A673 (cell line): ENCODE measurements at regions not wholly inside any gene's neighbourhood (a gene's known extent, or its start where the extent isn't known, plus 50 kb on each side); places are given as distances from the start of the nearest gene placed in this dataset.
A peak's percentile ranks its signal among the peaks of the same experiment; 100 is the strongest.

Experiments used
- BruUV-seq: library from RNA; stranded (reverse); fragments of 400-500 nt; replicated peaks from 2 replicates; lab custom pipeline; 2021; lab: Mats Ljungman, UMichigan
- CTCF ChIA-PET: fragments of 300-600 bp; sonication (Branson Sonifier 250); formaldehyde crosslinking; loops from one replicate; lab custom pipeline; 2022; ENCODE audit warnings: antibody characterized with exemption; lab: Charles Lee
- POLR2A ChIA-PET: fragments of 300-600 bp; sonication (Branson Sonifier 250); formaldehyde crosslinking; loops from one replicate; lab custom pipeline; 2022; ENCODE audit warnings: antibody characterized with exemption; ENCODE audit not compliant: low non-redundant PET; lab: Charles Lee
- DNase-seq: peaks from one replicate; pipeline ENCODE4 v3.0.0-alpha.2; 2015; ENCODE audit warnings: low spot score
- H3K27ac ChIP-seq: fragments of 200-600 bp; sonication (generic); 2 replicates; pipeline ENCODE4 v1.5.1; 2016; ENCODE audit warnings: mixed run types, low read depth, mild to moderate bottlenecking, mixed read lengths, antibody characterized with exemption, low read length; ENCODE audit not compliant: poor library complexity, severe bottlenecking
- H3K27me3 ChIP-seq: fragments of 200-600 bp; sonication (generic); replicated peaks from 2 replicates; pipeline ENCODE4 v1.6.1; 2017; ENCODE audit warnings: mixed run types, low read depth, mild to moderate bottlenecking, mixed read lengths, antibody characterized with exemption, low read length; ENCODE audit not compliant: insufficient read depth, poor library complexity
- H3K36me3 ChIP-seq: fragments of 200-600 bp; sonication (generic); 2 replicates; pipeline ENCODE4 v1.6.1; 2016; ENCODE audit warnings: mixed run types, mild to moderate bottlenecking, mixed read lengths, antibody characterized with exemption, low read length; ENCODE audit not compliant: insufficient read depth, poor library complexity, severe bottlenecking
- H3K4me1 ChIP-seq: fragments of 200-600 bp; sonication (generic); 2 replicates; pipeline ENCODE4 v1.6.1; 2017; ENCODE audit warnings: mixed run types, mild to moderate bottlenecking, mixed read lengths, antibody characterized with exemption, low read length; ENCODE audit not compliant: insufficient read depth, poor library complexity, severe bottlenecking
- H3K4me3 ChIP-seq: fragments of 200-600 bp; sonication (generic); 2 replicates; pipeline ENCODE4 v1.5.1; 2016; ENCODE audit warnings: low read depth, mixed run types, mild to moderate bottlenecking, mixed read lengths, low read length; ENCODE audit not compliant: poor library complexity, severe bottlenecking
- H3K9me3 ChIP-seq: fragments of 200-600 bp; sonication (generic); 2 replicates; pipeline ENCODE4 v1.6.1; 2016; ENCODE audit warnings: mixed run types, low read depth, mild to moderate bottlenecking, mixed read lengths, antibody characterized with exemption, low read length; ENCODE audit not compliant: poor library complexity, severe bottlenecking
- EZH2 ChIP-seq: fragments of 200-600 bp; sonication (generic); IDR thresholded peaks from 2 replicates; pipeline ENCODE4 v1.6.1; 2017; ENCODE audit warnings: borderline replicate concordance, low read depth, mild to moderate bottlenecking, mixed read lengths, antibody characterized with exemption, low read length; ENCODE audit not compliant: poor library complexity, severe bottlenecking
- intact Hi-C: fragments of 100-400 bp; cut with micrococcal nuclease; formaldehyde crosslinking; loops from one replicate; pipeline ENCODE4 v1.10.0; 2022; ENCODE audit not compliant: unreplicated experiment
- TF ChIP-seq, protein P1 (sequence below): fragments of 300-800, 200-600 bp; sonication (generic); conservative IDR thresholded peaks from 2 replicates; pipeline ENCODE4 v1.5.1; 2017; ENCODE audit warnings: low read depth, mild to moderate bottlenecking, antibody characterized with exemption, low read length, moderate library complexity, mixed read lengths

DNA sequence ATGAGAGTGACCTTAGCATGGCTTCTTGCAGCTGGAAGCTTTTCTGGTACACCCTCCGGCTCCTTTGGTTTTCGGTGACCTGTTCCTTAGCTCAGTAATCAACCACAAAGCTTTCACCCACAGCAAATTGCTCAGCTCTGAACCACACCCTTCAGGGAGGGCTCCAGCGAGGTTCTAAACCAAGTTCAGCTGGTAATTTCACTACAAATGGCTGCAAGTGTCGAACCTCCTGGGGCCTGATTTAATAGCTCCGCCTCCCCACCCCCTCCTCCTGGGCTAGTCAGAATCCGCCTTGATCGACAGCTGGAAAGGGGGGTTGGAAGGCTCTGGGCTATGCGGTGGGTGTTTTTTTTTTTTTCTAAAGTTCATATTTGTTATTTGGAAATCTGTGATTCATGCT is 150.9 kb upstream of the MCTP2 start:
- Histone ChIP-seq H3K9me3 (no peaks in the 10 kb centered on the region), H3K4me3 (no peak overlapping the region), H3K27me3 (no peaks in the 10 kb centered on the region), H3K36me3 (no peaks in the 10 kb centered on the region), H3K4me1 (peaks cover 79% of the 10 kb centered on the region), H3K27ac (peak overlapping the region; percentile 33)
- intact Hi-C loops = no loop called here
- no TSS peak for BruUV-seq
- ChIA-PET CTCF (interaction anchor here (0.5 to 2.2 kb wide), 4 partner anchors 40 to 992 kb away, joined by 3 to 7 read pairs (median 6); no protein-coding TSS in a partner anchor), POLR2A (no interaction called here)
- DNase-seq = peak; percentile 83
- no peak for TF ChIP-seq EZH2
- TF ChIP-seq, protein P1, sequence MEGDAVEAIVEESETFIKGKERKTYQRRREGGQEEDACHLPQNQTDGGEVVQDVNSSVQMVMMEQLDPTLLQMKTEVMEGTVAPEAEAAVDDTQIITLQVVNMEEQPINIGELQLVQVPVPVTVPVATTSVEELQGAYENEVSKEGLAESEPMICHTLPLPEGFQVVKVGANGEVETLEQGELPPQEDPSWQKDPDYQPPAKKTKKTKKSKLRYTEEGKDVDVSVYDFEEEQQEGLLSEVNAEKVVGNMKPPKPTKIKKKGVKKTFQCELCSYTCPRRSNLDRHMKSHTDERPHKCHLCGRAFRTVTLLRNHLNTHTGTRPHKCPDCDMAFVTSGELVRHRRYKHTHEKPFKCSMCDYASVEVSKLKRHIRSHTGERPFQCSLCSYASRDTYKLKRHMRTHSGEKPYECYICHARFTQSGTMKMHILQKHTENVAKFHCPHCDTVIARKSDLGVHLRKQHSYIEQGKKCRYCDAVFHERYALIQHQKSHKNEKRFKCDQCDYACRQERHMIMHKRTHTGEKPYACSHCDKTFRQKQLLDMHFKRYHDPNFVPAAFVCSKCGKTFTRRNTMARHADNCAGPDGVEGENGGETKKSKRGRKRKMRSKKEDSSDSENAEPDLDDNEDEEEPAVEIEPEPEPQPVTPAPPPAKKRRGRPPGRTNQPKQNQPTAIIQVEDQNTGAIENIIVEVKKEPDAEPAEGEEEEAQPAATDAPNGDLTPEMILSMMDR = no peak

DNA sequence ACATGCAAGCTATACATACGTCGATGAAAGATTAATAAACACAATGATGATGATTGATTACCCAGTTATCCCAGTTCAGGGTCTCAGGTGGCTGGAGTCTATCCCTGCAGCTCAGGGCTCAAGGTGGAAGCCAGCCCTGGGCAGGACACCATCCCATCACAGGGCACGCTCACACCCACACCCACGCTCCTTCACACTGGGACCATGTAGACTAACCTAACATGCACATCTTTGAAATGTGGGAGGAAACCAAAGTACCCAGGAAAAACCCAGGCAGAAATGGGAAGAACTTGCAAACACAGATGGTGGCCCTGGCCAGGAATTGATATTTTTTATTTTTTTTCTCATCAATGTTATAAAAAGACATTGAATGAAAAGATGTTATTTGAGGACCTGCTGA is 151.4 kb upstream of the MCTP2 start:
- no peak overlapping the region for H3K4me3 ChIP-seq
- H3K27me3 ChIP-seq = no peaks in the 10 kb centered on the region
- intact Hi-C loops = no loop called here
- no TSS peak for BruUV-seq
- no peak for TF ChIP-seq EZH2
- H3K36me3 ChIP-seq = no peaks in the 10 kb centered on the region
- H3K9me3 ChIP-seq = no peaks in the 10 kb centered on the region
- H3K4me1 ChIP-seq = peaks cover 79% of the 10 kb centered on the region
- ChIA-PET POLR2A (interaction anchor here (0.9 kb wide), 1 partner anchor 653 kb away, joined by 3 read pairs; no protein-coding TSS in a partner anchor), CTCF (interaction anchor here (0.5 to 2.2 kb wide), 5 partner anchors 16 to 992 kb away, joined by 3 to 7 read pairs (median 5); no protein-coding TSS in a partner anchor)
- no peak for DNase-seq
- peak overlapping the region; percentile 33 for H3K27ac ChIP-seq

DNA sequence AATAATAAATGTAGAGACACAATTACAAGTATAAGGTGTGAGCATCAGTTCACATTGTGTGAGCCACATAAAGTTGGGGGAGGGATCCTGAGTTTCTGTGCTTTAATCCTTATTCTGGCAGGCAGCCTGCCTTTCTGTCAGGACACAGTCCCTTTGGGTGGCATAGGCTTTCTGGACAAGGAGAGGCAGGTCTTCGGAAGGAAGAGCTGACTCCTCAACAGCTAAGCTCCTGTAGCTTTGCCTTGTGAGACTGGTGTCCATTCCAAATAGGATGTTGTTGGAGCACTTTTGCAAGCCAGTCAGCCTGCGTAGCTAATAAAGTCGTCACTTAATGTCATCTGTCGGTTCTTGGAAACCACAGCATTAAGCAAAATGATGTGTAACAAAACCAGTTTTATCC is 151.9 kb upstream of the MCTP2 start:
- Histone ChIP-seq H3K27me3 (no peaks in the 10 kb centered on the region), H3K36me3 (no peaks in the 10 kb centered on the region), H3K4me1 (peaks cover 79% of the 10 kb centered on the region), H3K9me3 (no peaks in the 10 kb centered on the region), H3K27ac (no peak overlapping the region), H3K4me3 (no peak overlapping the region)
- no TSS peak for BruUV-seq
- intact Hi-C loops = no loop called here
- ChIA-PET POLR2A (interaction anchor here (0.9 kb wide), 1 partner anchor 652 kb away, joined by 3 read pairs; no protein-coding TSS in a partner anchor), CTCF (interaction anchor here (0.6 kb wide), 1 partner anchor 16 kb away, joined by 4 read pairs; no protein-coding TSS in a partner anchor)
- TF ChIP-seq, protein P1 = no peak
- no peak for DNase-seq

- H3K27ac ChIP-seq = no peak overlapping the region
- H3K4me3 ChIP-seq = no peak overlapping the region
- peaks cover 66% of the 10 kb centered on the region for H3K4me1 ChIP-seq
- H3K36me3 ChIP-seq = no peaks in the 10 kb centered on the region
- TF ChIP-seq EZH2 = no peak
- TF ChIP-seq, protein P1 = no peak
- BruUV-seq = no TSS peak
- no peaks in the 10 kb centered on the region for H3K27me3 ChIP-seq
- intact Hi-C loops = no loop called here
- DNase-seq = no peak
- ChIA-PET POLR2A (no interaction called here), CTCF (no interaction called here)
- H3K9me3 ChIP-seq = no peaks in the 10 kb centered on the region
Measured at GRCh38 chr15:94077938-94078337, 153.4 kb upstream of the MCTP2 start.
